ENCODE measurements at regions not wholly inside any gene's neighbourhood (a gene's known extent, or its start where the extent isn't known, plus 50 kb on each side); places are given as distances from the start of the nearest gene placed in this dataset.

- no peak for TF ChIP-seq SPI1 (IDR thresholded peaks at IDR 0.05; ENCODE audit: low read depth, low read length)
- no peak for TF ChIP-seq TAF1 (IDR thresholded peaks at IDR 0.05; ENCODE audit: low read depth, low read length)
- no peak for TF ChIP-seq POLR2A (IDR thresholded peaks at IDR 0.05; ENCODE audit: low read depth, low read length)
- TF ChIP-seq POLR2AphosphoS5 (IDR thresholded peaks at IDR 0.05; ENCODE audit: low read depth, low read length), result no peak
- TF ChIP-seq PAX5 (IDR thresholded peaks at IDR 0.05; ENCODE audit: insufficient read depth, low read length, severe bottlenecking), result no peak
Observed at GRCh38 chr3:159032311-159032710, 230.5 kb downstream of the MFSD1 start.
